Activated CD8-positive, alpha-beta T cell treated with anti-CD3 and anti-CD28 coated beads, Interleukin-2, amount 10 ng/mL, durations not matched to agents 7 days and 5 days (primary cell): ENCODE measurements at regions not wholly inside any gene's neighbourhood (a gene's known extent, or its start where the extent isn't known, plus 50 kb on each side); places are given as distances from the start of the nearest gene placed in this dataset.

ENCODE experiments used
- ATAC-seq: fragments of 150-1000 bp; cut with Tn5 transposase; one replicate; pipeline ENCODE4 v1.10.0; 2021; ENCODE audit warnings: moderate library complexity
- CTCF ChIA-PET: fragments of 350-600 bp; sonication (Branson Sonifier 250); formaldehyde crosslinking; loops from one replicate; lab custom pipeline; 2021; ENCODE audit warnings: antibody characterized with exemption; lab: Charles Lee
- POLR2A ChIA-PET: fragments of 350-600 bp; sonication (Branson Sonifier 250); formaldehyde crosslinking; loops from one replicate; lab custom pipeline; 2021; ENCODE audit warnings: antibody characterized with exemption; lab: Charles Lee
- DNase-seq: peaks from one replicate; pipeline ENCODE4 v3.0.0-alpha.2; 2020
- H3K27ac Mint-ChIP-seq: one replicate; pipeline ENCODE4 v1.8.0; 2021; ENCODE audit warnings: mild to moderate bottlenecking, mixed read lengths
- H3K27me3 Mint-ChIP-seq: one replicate; pipeline ENCODE4 v1.8.0; 2021; ENCODE audit warnings: low read depth, mixed read lengths
- H3K36me3 Mint-ChIP-seq: one replicate; pipeline ENCODE4 v1.8.0; 2021; ENCODE audit warnings: low read depth, mixed read lengths
- H3K4me1 Mint-ChIP-seq: one replicate; pipeline ENCODE4 v1.8.0; 2021; ENCODE audit warnings: low read depth, mixed read lengths
- H3K4me3 Mint-ChIP-seq: one replicate; pipeline ENCODE4 v1.8.0; 2021; ENCODE audit warnings: mild to moderate bottlenecking, mixed read lengths
- H3K9me3 Mint-ChIP-seq: one replicate; pipeline ENCODE4 v1.8.0; 2022; ENCODE audit warnings: mixed read lengths; ENCODE audit not compliant: insufficient read depth

GRCh38 chr12:86496595-86496994 is 240.4 kb upstream of the MGAT4C start:
- CTCF ChIA-PET = no interaction called here
- H3K4me1 Mint-ChIP-seq = no peaks in the 10 kb centered on the region
- POLR2A ChIA-PET = no interaction called here

GRCh38 chr12:86484473-86484872 is 228.3 kb upstream of the MGAT4C start:
- H3K9me3 Mint-ChIP-seq = peaks cover 8% of the 10 kb centered on the region

More at GRCh38 chr12:86496595-86496994, 240.4 kb upstream of the MGAT4C start:
- Mint-ChIP-seq H3K27me3 (no peaks in the 10 kb centered on the region), H3K4me3 (no peak overlapping the region), H3K9me3 (no peaks in the 10 kb centered on the region), H3K27ac (no peak overlapping the region), H3K36me3 (no peaks in the 10 kb centered on the region)
- no peak for ATAC-seq
- DNase-seq = no peak

GRCh38 chr12:86473231-86473630 is 217.0 kb upstream of the MGAT4C start:
- H3K27ac Mint-ChIP-seq = no peak overlapping the region
- ATAC-seq (no peak), DNase-seq (no peak)
- no peaks in the 10 kb centered on the region for H3K27me3 Mint-ChIP-seq
- H3K36me3 Mint-ChIP-seq = no peaks in the 10 kb centered on the region
- H3K4me1 Mint-ChIP-seq = no peaks in the 10 kb centered on the region
- ChIA-PET CTCF (no interaction called here), POLR2A (no interaction called here)
- H3K9me3 Mint-ChIP-seq = peaks cover 9% of the 10 kb centered on the region
- H3K4me3 Mint-ChIP-seq = no peak overlapping the region

More at GRCh38 chr12:86484473-86484872, 228.3 kb upstream of the MGAT4C start:
- H3K4me1 Mint-ChIP-seq = no peaks in the 10 kb centered on the region
- no peaks in the 10 kb centered on the region for H3K36me3 Mint-ChIP-seq
- H3K27ac Mint-ChIP-seq = no peak overlapping the region
- ChIA-PET POLR2A (no interaction called here), CTCF (no interaction called here)
- no peaks in the 10 kb centered on the region for H3K27me3 Mint-ChIP-seq
- ATAC-seq = no peak
- H3K4me3 Mint-ChIP-seq = no peak overlapping the region
- DNase-seq = no peak

- ATAC-seq (no peak), DNase-seq (no peak)
- no peaks in the 10 kb centered on the region for H3K4me1 Mint-ChIP-seq
- CTCF ChIA-PET = no interaction called here
- H3K27ac Mint-ChIP-seq = no peak overlapping the region
- H3K4me3 Mint-ChIP-seq = no peak overlapping the region
- H3K9me3 Mint-ChIP-seq = no peaks in the 10 kb centered on the region
- POLR2A ChIA-PET = no interaction called here
- no peaks in the 10 kb centered on the region for H3K27me3 Mint-ChIP-seq
- H3K36me3 Mint-ChIP-seq = no peaks in the 10 kb centered on the region
These were observed 200.6 kb upstream of the MGAT4C start for GRCh38 chr12:86456776-86457175.

GRCh38 chr12:86456241-86456640 is 200.1 kb upstream of the MGAT4C start:
- H3K27ac Mint-ChIP-seq = no peak overlapping the region
- DNase-seq (no peak), ATAC-seq (no peak)
- no peaks in the 10 kb centered on the region for H3K9me3 Mint-ChIP-seq
- H3K4me1 Mint-ChIP-seq = no peaks in the 10 kb centered on the region
- no peaks in the 10 kb centered on the region for H3K36me3 Mint-ChIP-seq
- ChIA-PET POLR2A (no interaction called here), CTCF (no interaction called here)
- H3K4me3 Mint-ChIP-seq = no peak overlapping the region
- no peaks in the 10 kb centered on the region for H3K27me3 Mint-ChIP-seq

GRCh38 chr12:86445356-86445755 is 189.2 kb upstream of the MGAT4C start:
- Mint-ChIP-seq H3K36me3 (no peaks in the 10 kb centered on the region), H3K27ac (no peak overlapping the region), H3K4me1 (no peaks in the 10 kb centered on the region), H3K9me3 (peaks cover 8% of the 10 kb centered on the region), H3K27me3 (no peaks in the 10 kb centered on the region), H3K4me3 (no peak overlapping the region)
- ChIA-PET POLR2A (no interaction called here), CTCF (no interaction called here)
- no peak for ATAC-seq
- DNase-seq = no peak

- Mint-ChIP-seq H3K36me3 (no peaks in the 10 kb centered on the region), H3K27ac (no peak overlapping the region), H3K4me3 (no peak overlapping the region), H3K9me3 (peaks cover 17% of the 10 kb centered on the region), H3K4me1 (no peaks in the 10 kb centered on the region), H3K27me3 (no peaks in the 10 kb centered on the region)
- POLR2A ChIA-PET = no interaction called here
- CTCF ChIA-PET = no interaction called here
- ATAC-seq = no peak
- DNase-seq = no peak
These were observed 178.9 kb upstream of the MGAT4C start for GRCh38 chr12:86435053-86435452.

- ATAC-seq (no peak), DNase-seq (no peak)
- no peaks in the 10 kb centered on the region for H3K4me1 Mint-ChIP-seq
- peaks cover 23% of the 10 kb centered on the region for H3K9me3 Mint-ChIP-seq
- ChIA-PET CTCF (no interaction called here), POLR2A (no interaction called here)
- H3K27me3 Mint-ChIP-seq = no peaks in the 10 kb centered on the region
- no peak overlapping the region for H3K4me3 Mint-ChIP-seq
- H3K27ac Mint-ChIP-seq = no peak overlapping the region
- no peaks in the 10 kb centered on the region for H3K36me3 Mint-ChIP-seq
These were observed 173.6 kb upstream of the MGAT4C start for GRCh38 chr12:86429824-86430223.

GRCh38 chr12:86421333-86421732 is 165.1 kb upstream of the MGAT4C start:
- Mint-ChIP-seq H3K27ac (no peak overlapping the region), H3K4me1 (no peaks in the 10 kb centered on the region), H3K9me3 (no peaks in the 10 kb centered on the region), H3K4me3 (no peak overlapping the region), H3K27me3 (no peaks in the 10 kb centered on the region), H3K36me3 (no peaks in the 10 kb centered on the region)
- ChIA-PET CTCF (no interaction called here), POLR2A (no interaction called here)
- ATAC-seq (no peak), DNase-seq (no peak)

- ATAC-seq (no peak), DNase-seq (no peak)
- no peaks in the 10 kb centered on the region for H3K4me1 Mint-ChIP-seq
- no peak overlapping the region for H3K27ac Mint-ChIP-seq
- no peaks in the 10 kb centered on the region for H3K27me3 Mint-ChIP-seq
- H3K4me3 Mint-ChIP-seq = no peak overlapping the region
- ChIA-PET CTCF (no interaction called here), POLR2A (no interaction called here)
- H3K9me3 Mint-ChIP-seq = peaks cover 18% of the 10 kb centered on the region
- H3K36me3 Mint-ChIP-seq = no peaks in the 10 kb centered on the region
These were observed 158.0 kb upstream of the MGAT4C start for GRCh38 chr12:86414201-86414600.

- ChIA-PET CTCF (no interaction called here), POLR2A (no interaction called here)
- DNase-seq = no peak
- no peak overlapping the region for H3K4me3 Mint-ChIP-seq
- H3K9me3 Mint-ChIP-seq = peaks cover 18% of the 10 kb centered on the region
- no peaks in the 10 kb centered on the region for H3K4me1 Mint-ChIP-seq
- no peak overlapping the region for H3K27ac Mint-ChIP-seq
- no peaks in the 10 kb centered on the region for H3K36me3 Mint-ChIP-seq
- no peaks in the 10 kb centered on the region for H3K27me3 Mint-ChIP-seq
- no peak for ATAC-seq
These were observed 155.5 kb upstream of the MGAT4C start for GRCh38 chr12:86411710-86412109.

- Mint-ChIP-seq H3K36me3 (no peaks in the 10 kb centered on the region), H3K27me3 (no peaks in the 10 kb centered on the region), H3K9me3 (peaks cover 13% of the 10 kb centered on the region), H3K27ac (no peak overlapping the region), H3K4me3 (no peak overlapping the region), H3K4me1 (no peaks in the 10 kb centered on the region)
- ATAC-seq = no peak
- POLR2A ChIA-PET = no interaction called here
- DNase-seq = no peak
- CTCF ChIA-PET = no interaction called here
These were observed 151.5 kb upstream of the MGAT4C start for GRCh38 chr12:86407620-86408208.

- no peaks in the 10 kb centered on the region for H3K36me3 Mint-ChIP-seq
- ATAC-seq (no peak), DNase-seq (no peak)
- no peaks in the 10 kb centered on the region for H3K4me1 Mint-ChIP-seq
- H3K27ac Mint-ChIP-seq = no peak overlapping the region
- no peak overlapping the region for H3K4me3 Mint-ChIP-seq
- ChIA-PET POLR2A (no interaction called here), CTCF (no interaction called here)
- no peaks in the 10 kb centered on the region for H3K9me3 Mint-ChIP-seq
- H3K27me3 Mint-ChIP-seq = no peaks in the 10 kb centered on the region
These were observed 133.8 kb upstream of the MGAT4C start for GRCh38 chr12:86389949-86390348.
